HepG2 (cell line): ENCODE measurements at regions not wholly inside any gene's neighbourhood (a gene's known extent, or its start where the extent isn't known, plus 50 kb on each side); places are given as distances from the start of the nearest gene placed in this dataset.

Source experiments
- ATAC-seq: fragments of 200-7000 bp; cut with Tn5 transposase; 3 replicates; pipeline ENCODE4 v1.9.1; 2020; ENCODE audit warnings: mild to moderate bottlenecking, moderate library complexity
- BruUV-seq: library from RNA; stranded (reverse); fragments of 400-500 nt; replicated peaks from 2 replicates; lab custom pipeline; 2021; lab: Mats Ljungman, UMichigan
- CTCF ChIA-PET: fragments of 300-600 bp; formaldehyde crosslinking; extraction: SDS; loops from one replicate; lab custom pipeline; 2021; ENCODE audit warnings: low total read pairs, inconsistent platforms, low intra/inter-chr PET ratio; lab: Yijun Ruan, JAX
- POLR2A ChIA-PET: fragments of 350-600 bp; sonication (Branson Sonifier 250); formaldehyde crosslinking; loops from one replicate; lab custom pipeline; 2020; ENCODE audit warnings: antibody characterized with exemption, inconsistent platforms; lab: Yijun Ruan, JAX
- DNase-seq: peaks from one replicate; pipeline ENCODE4 v3.0.0-alpha.2; 2015; ENCODE audit warnings: low spot score
- FAIRE-seq: peaks from 3 replicates; lab custom pipeline; 2011; peaks lifted over from hg19 to GRCh38; lab: Jason Lieb, UNC
- H2AFZ ChIP-seq: one replicate; pipeline ENCODE4 v1.6.1; 2011; ENCODE audit warnings: low read length, inconsistent platforms
- H3K27ac ChIP-seq: fragments of 300-600 bp; 3 replicates; pipeline ENCODE4 v1.8.0; 2011; ENCODE audit warnings: mixed run types, mild to moderate bottlenecking, mixed read lengths, low read length, inconsistent platforms; ENCODE audit not compliant: insufficient read depth; ENCODE audit errors: extremely low read length
- H3K27me3 ChIP-seq, 2 experiments: fragments of 200-600 bp in 1 of 2; 2 replicates in 1 of 2; 3 replicates in 1 of 2; pipeline versions ENCODE4 v1.6.0 to v1.8.0; 2011; ENCODE audit warnings: low read length in 2 of 2, mild to moderate bottlenecking in 2 of 2, moderate library complexity in 2 of 2, inconsistent platforms in 1 of 2; ENCODE audit not compliant: insufficient read depth in 2 of 2, control insufficient read depth in 1 of 2
- H3K36me3 ChIP-seq, 2 experiments: fragments of 200-600 bp in 1 of 2; replicated peaks in 1 of 2; 2 replicates in 1 of 2; 3 replicates in 1 of 2; pipeline versions ENCODE4 v1.5.1 to v1.8.0; 2011; ENCODE audit warnings: low read length in 2 of 2, inconsistent platforms in 1 of 2; ENCODE audit not compliant: insufficient read depth in 2 of 2, control insufficient read depth in 1 of 2
- H3K4me1 ChIP-seq: 2 replicates; pipeline ENCODE4 v1.5.1; 2012; ENCODE audit warnings: low read length, inconsistent platforms; ENCODE audit not compliant: insufficient read depth
- H3K4me2 ChIP-seq: 2 replicates; pipeline ENCODE4 v1.6.0; 2011; ENCODE audit warnings: low read depth, low read length, inconsistent platforms
- H3K4me3 ChIP-seq, 3 experiments: fragments of 200-600 bp in 1 of 3; sonication (generic), shearing (Covaris generic) in 1 of 3; replicated peaks in 1 of 3; 2 replicates each; pipeline ENCODE4 v1.5.1; 2011 to 2016; ENCODE audit warnings: low read length in 3 of 3, inconsistent platforms in 2 of 3, low read depth in 2 of 3, mild to moderate bottlenecking in 2 of 3, control low read depth in 1 of 3, mixed read lengths in 1 of 3; ENCODE audit not compliant: insufficient read depth in 1 of 3
- H3K79me2 ChIP-seq: one replicate; pipeline ENCODE4 v1.6.1; 2011; ENCODE audit warnings: low read length, inconsistent platforms; ENCODE audit not compliant: insufficient read depth
- H3K9ac ChIP-seq: 2 replicates; pipeline ENCODE4 v1.6.0; 2011; ENCODE audit warnings: mild to moderate bottlenecking, low read depth, low read length, inconsistent platforms; ENCODE audit not compliant: insufficient read depth
- H3K9me3 ChIP-seq: 2 replicates; pipeline ENCODE4 v1.5.1; 2012; ENCODE audit warnings: mild to moderate bottlenecking, low read length
- H4K20me1 ChIP-seq: 2 replicates; pipeline ENCODE4 v1.6.0; 2011; ENCODE audit warnings: inconsistent platforms, mild to moderate bottlenecking, low read length, moderate library complexity; ENCODE audit not compliant: insufficient read depth
- AGO1 ChIP-seq: fragments of 200-400 bp; formaldehyde crosslinking; IDR thresholded peaks from 2 replicates; pipeline ENCODE4 v1.6.1; 2017; ENCODE audit warnings: mild to moderate bottlenecking, low read depth, low read length, moderate library complexity; ENCODE audit not compliant: poor library complexity, severe bottlenecking
- KMT2A ChIP-seq: sonication (generic); formaldehyde crosslinking; IDR thresholded peaks from 2 replicates; pipeline ENCODE4 v1.4.0; 2020; ENCODE audit warnings: missing genetic modification reagents
- PRPF4 ChIP-seq: fragments of 200-400 bp; formaldehyde crosslinking; IDR thresholded peaks from 2 replicates; pipeline ENCODE4 v1.6.1; 2016; ENCODE audit warnings: low read length, low read depth; ENCODE audit not compliant: poor library complexity, severe bottlenecking
- TRIM22 ChIP-seq: fragments of 450-650 bp; IDR thresholded peaks from 2 replicates; pipeline ENCODE4 v1.6.1; 2017
- WIZ ChIP-seq: sonication (generic); formaldehyde crosslinking; IDR thresholded peaks from 2 replicates; pipeline ENCODE4 v1.5.1; 2020; ENCODE audit warnings: mild to moderate bottlenecking, missing genetic modification reagents
- ZNF232 ChIP-seq: sonication (generic); formaldehyde crosslinking; IDR thresholded peaks from 2 replicates; pipeline ENCODE4 v1.4.0; 2020; ENCODE audit warnings: missing genetic modification reagents, borderline replicate concordance
- ZNF460 ChIP-seq: sonication (generic); formaldehyde crosslinking; IDR thresholded peaks from 2 replicates; pipeline ENCODE4 v1.5.1; 2020; ENCODE audit warnings: missing genetic modification reagents, mild to moderate bottlenecking, borderline replicate concordance
- ZNF510 ChIP-seq: sonication (generic); formaldehyde crosslinking; IDR thresholded peaks from 2 replicates; pipeline ENCODE4 v1.4.0; 2020; ENCODE audit warnings: low read depth, mild to moderate bottlenecking, missing genetic modification reagents
- ZNF615 ChIP-seq: sonication (generic); formaldehyde crosslinking; IDR thresholded peaks from 2 replicates; pipeline ENCODE4 v1.5.0; 2020; ENCODE audit warnings: mild to moderate bottlenecking, missing genetic modification reagents, borderline replicate concordance
- WGBS: methylation state at CpG from one replicate; pipeline ENCODE4 v1.1.6; 2017; ENCODE audit warnings: low lambda C conversion rate; 5-methylcytosine and 5-hydroxymethylcytosine counted together
- in situ Hi-C: cut with HindIII; loops from 2 replicates; pipeline ENCODE4 v1.10.0; 2017; ENCODE audit warnings: low pct_unique_long_range_greater_than_20kb; ENCODE audit not compliant: extremely low pct_ligation_motif_present
- intact Hi-C: fragments of 100-400 bp; cut with micrococcal nuclease; formaldehyde crosslinking; loops from one replicate; pipeline ENCODE4 v1.10.0; 2022; ENCODE audit not compliant: unreplicated experiment
- TF ChIP-seq, protein P1 (sequence below): sonication (generic); formaldehyde crosslinking; IDR thresholded peaks from 2 replicates; pipeline ENCODE4 v1.5.1; 2020; ENCODE audit warnings: mild to moderate bottlenecking, missing genetic modification reagents, moderate library complexity
- TF ChIP-seq, protein P2 (sequence below): sonication (generic); formaldehyde crosslinking; IDR thresholded peaks from 2 replicates; pipeline ENCODE4 v1.4.0; 2020; ENCODE audit warnings: missing genetic modification reagents, low read depth, mild to moderate bottlenecking, borderline replicate concordance

GRCh38 chr6:67336014-67336413 is 1299.1 kb upstream of the ADGRB3 start:
- no peak for ATAC-seq
- H3K27me3 ChIP-seq, result no peaks in the 10 kb centered on the region
- WGBS, result 0% methylated on average over 3 of the region's 3 CpGs
- H3K36me3 ChIP-seq, result no peaks in the 10 kb centered on the region
- ChIA-PET POLR2A (no interaction called here), CTCF (no interaction called here)
- no TSS peak for BruUV-seq
- no peak for FAIRE-seq
- H3K79me2 ChIP-seq, result no peaks in the 10 kb centered on the region
- H3K9me3 ChIP-seq, result no peaks in the 10 kb centered on the region
- H3K27ac ChIP-seq, result no peak overlapping the region
- in situ Hi-C loops (no loop called here), intact Hi-C loops (no loop called here)
- no peak for DNase-seq
- H3K4me1 ChIP-seq, result no peaks in the 10 kb centered on the region
- no peak overlapping the region for H3K4me2 ChIP-seq
- no peak for TF ChIP-seq KMT2A (CRISPR knock-in tag)
- TF ChIP-seq ZNF460, result no peak
- TF ChIP-seq, protein P1, sequence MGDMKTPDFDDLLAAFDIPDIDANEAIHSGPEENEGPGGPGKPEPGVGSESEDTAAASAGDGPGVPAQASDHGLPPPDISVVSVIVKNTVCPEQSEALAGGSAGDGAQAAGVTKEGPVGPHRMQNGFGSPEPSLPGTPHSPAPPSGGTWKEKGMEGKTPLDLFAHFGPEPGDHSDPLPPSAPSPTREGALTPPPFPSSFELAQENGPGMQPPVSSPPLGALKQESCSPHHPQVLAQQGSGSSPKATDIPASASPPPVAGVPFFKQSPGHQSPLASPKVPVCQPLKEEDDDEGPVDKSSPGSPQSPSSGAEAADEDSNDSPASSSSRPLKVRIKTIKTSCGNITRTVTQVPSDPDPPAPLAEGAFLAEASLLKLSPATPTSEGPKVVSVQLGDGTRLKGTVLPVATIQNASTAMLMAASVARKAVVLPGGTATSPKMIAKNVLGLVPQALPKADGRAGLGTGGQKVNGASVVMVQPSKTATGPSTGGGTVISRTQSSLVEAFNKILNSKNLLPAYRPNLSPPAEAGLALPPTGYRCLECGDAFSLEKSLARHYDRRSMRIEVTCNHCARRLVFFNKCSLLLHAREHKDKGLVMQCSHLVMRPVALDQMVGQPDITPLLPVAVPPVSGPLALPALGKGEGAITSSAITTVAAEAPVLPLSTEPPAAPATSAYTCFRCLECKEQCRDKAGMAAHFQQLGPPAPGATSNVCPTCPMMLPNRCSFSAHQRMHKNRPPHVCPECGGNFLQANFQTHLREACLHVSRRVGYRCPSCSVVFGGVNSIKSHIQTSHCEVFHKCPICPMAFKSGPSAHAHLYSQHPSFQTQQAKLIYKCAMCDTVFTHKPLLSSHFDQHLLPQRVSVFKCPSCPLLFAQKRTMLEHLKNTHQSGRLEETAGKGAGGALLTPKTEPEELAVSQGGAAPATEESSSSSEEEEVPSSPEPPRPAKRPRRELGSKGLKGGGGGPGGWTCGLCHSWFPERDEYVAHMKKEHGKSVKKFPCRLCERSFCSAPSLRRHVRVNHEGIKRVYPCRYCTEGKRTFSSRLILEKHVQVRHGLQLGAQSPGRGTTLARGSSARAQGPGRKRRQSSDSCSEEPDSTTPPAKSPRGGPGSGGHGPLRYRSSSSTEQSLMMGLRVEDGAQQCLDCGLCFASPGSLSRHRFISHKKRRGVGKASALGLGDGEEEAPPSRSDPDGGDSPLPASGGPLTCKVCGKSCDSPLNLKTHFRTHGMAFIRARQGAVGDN (CRISPR knock-in tag), result no peak
- no peak for TF ChIP-seq PRPF4
- H3K9ac ChIP-seq, result no peak overlapping the region
- no peak overlapping the region for H3K4me3 ChIP-seq
- no peak overlapping the region for H2AFZ ChIP-seq
- H4K20me1 ChIP-seq, result no peaks in the 10 kb centered on the region

DNA sequence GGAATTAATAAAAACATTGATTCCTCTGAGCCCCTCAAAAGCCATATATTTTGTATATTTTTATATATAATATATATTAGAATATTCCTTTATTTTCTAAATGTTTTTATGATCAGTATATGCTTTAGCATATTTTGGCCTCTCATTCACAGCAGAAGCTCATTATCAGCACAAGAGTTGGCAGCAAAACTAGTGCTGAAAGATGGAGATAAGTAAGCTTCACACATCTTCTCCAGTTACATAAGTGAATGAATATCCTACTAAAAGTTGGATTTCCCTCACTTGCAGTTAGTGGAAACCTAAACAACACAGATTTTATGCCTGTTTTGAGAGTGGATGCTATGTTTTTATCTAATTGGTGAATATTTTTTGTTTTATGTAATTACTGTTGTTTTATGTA is 1303.8 kb upstream of the ADGRB3 start:
- CTCF ChIA-PET, result no interaction called here
- DNase-seq (no peak), ATAC-seq (no peak), FAIRE-seq (no peak)
- intact Hi-C loops, result no loop called here
- no peaks in the 10 kb centered on the region for H4K20me1 ChIP-seq
- H2AFZ ChIP-seq, result no peak overlapping the region
- no peak overlapping the region for H3K27ac ChIP-seq
- H3K36me3 ChIP-seq, result no peaks in the 10 kb centered on the region
- POLR2A ChIA-PET, result no interaction called here
- in situ Hi-C loops, result no loop called here
- no peaks in the 10 kb centered on the region for H3K27me3 ChIP-seq
- no peak overlapping the region for H3K4me3 ChIP-seq
- no TSS peak for BruUV-seq
- H3K79me2 ChIP-seq, result no peaks in the 10 kb centered on the region
- H3K9ac ChIP-seq, result no peak overlapping the region
- no peak overlapping the region for H3K4me2 ChIP-seq
- H3K9me3 ChIP-seq, result no peaks in the 10 kb centered on the region
- H3K4me1 ChIP-seq, result no peaks in the 10 kb centered on the region
- no peak for TF ChIP-seq WIZ (CRISPR knock-in tag)
- no peak for TF ChIP-seq ZNF232 (CRISPR knock-in tag)
- TF ChIP-seq TRIM22, result no peak
- TF ChIP-seq ZNF615 (CRISPR knock-in tag), result no peak
- TF ChIP-seq, protein P2, sequence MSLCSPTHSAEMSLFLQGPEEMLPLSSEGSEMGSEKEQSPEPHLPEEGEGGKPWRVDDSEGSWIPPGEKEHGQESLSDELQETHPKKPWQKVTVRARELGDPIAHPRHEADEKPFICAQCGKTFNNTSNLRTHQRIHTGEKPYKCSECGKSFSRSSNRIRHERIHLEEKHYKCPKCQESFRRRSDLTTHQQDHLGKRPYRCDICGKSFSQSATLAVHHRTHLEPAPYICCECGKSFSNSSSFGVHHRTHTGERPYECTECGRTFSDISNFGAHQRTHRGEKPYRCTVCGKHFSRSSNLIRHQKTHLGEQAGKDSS (CRISPR knock-in tag), result no peak
- no peak for TF ChIP-seq ZNF510 (CRISPR knock-in tag)
- TF ChIP-seq AGO1, result no peak
